ENCODE measurements at regions not wholly inside any gene's neighbourhood (a gene's known extent, or its start where the extent isn't known, plus 50 kb on each side); places are given as distances from the start of the nearest gene placed in this dataset.

DNA sequence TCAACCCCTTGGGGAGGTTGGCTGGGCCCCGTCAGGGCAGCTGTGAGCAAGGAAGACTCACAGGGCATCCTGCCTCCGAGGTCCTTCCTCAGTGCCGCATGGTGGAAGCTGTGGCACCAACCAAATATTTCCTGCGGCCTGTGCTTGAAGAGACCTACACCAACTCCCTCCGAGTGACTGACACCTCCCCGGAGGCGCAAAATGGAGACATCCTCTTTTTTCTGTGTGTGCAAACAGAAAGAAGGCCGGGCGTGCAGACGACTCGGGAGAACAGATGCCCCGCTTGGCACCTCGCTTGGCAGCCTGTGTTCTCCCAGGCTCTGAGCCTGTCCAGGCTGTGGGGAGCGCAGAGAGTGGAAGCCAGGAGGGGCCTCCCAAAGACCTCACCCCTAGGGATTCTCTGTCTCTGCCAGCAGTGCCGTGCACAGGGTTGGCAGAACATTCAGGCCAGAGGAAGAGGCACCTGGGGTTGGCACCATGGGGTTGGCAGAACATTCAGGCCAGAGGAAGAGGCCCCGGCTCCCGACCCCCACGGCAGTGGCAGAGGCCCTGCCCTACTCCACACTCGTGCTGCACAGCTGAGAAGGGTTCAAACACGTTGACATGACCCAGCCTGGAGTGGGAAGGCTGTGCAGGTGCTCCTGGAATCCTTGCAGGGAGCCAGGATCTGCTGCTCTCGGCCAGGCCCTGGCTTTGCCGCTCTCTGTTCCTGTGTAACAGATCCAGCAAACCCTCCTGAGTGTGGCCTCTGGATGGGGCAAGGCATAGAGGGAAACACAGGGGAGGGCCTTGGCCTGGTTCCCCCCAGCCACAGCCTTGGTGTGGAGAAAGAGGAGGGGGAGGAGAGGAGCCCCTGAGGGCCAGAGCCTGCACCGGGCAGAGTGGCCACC is 805.5 kb downstream of the BRD1 start:
- TF ChIP-seq, protein P1, sequence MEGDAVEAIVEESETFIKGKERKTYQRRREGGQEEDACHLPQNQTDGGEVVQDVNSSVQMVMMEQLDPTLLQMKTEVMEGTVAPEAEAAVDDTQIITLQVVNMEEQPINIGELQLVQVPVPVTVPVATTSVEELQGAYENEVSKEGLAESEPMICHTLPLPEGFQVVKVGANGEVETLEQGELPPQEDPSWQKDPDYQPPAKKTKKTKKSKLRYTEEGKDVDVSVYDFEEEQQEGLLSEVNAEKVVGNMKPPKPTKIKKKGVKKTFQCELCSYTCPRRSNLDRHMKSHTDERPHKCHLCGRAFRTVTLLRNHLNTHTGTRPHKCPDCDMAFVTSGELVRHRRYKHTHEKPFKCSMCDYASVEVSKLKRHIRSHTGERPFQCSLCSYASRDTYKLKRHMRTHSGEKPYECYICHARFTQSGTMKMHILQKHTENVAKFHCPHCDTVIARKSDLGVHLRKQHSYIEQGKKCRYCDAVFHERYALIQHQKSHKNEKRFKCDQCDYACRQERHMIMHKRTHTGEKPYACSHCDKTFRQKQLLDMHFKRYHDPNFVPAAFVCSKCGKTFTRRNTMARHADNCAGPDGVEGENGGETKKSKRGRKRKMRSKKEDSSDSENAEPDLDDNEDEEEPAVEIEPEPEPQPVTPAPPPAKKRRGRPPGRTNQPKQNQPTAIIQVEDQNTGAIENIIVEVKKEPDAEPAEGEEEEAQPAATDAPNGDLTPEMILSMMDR (IDR thresholded peaks at IDR 0.05): no peak
- no peak for TF ChIP-seq POLR2A (IDR thresholded peaks at IDR 0.05)
- H3K4me1 ChIP-seq: no peaks in the 10 kb centered on the region
- no peak for DNase-seq
- H3K36me3 ChIP-seq: no peaks in the 10 kb centered on the region
- H3K4me3 ChIP-seq: no peak overlapping the region
- intact Hi-C loops (cut with DNase I): no loop called here
- H3K27ac ChIP-seq: no peak overlapping the region
- H3K27me3 ChIP-seq: peaks cover 0 to 33% (median 0%) of the 10 kb centered on the region in 4 donors
- WGBS, 2 donors: 65 to 77% methylated on average over 12 to 13 of the region's 23 CpGs
- no peaks in the 10 kb centered on the region for H3K9me3 ChIP-seq

DNA sequence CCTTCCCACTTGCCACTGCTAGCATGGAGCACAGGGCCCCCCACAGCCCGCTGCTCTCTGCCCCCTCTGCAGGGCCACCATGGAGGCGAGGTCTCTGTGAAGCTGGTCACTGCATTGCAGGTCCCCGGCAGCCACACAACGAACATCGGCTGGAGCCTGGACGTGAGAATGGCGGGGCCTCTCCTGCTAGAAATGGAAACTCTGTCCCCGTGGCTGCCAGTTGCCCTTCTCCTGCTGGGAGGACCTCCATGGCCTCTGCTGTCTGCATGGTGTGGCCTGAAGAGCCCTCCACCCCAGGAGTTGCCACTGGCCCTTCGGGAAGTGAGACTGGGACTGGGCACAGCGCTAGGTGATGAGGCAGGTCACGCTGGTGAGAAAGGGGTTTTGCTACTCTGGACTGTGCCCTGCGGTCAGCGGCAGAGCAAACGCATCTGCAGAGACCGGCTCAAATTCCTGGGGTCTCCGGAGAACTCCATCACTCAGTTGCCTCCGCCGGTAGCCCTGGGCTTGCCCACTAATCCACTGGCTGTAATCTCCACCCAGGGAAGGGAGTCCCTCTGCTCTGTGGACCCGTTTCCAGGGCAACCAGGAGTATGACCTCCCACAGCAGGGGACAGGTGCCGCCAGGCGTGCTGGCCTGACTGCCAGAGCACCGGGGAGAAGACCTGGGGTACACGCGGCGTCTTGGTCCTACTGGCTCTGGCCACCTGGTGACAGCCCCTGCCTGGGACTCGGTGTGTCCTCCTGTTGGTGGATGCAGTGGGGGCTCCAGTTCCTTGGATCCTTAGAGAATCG is 806.3 kb downstream of the BRD1 start:
- TF ChIP-seq POLR2A (IDR thresholded peaks at IDR 0.05): no peak
- TF ChIP-seq, protein P1 (IDR thresholded peaks at IDR 0.05): no peak
- H3K27me3 ChIP-seq: peaks cover 0 to 30% (median 0%) of the 10 kb centered on the region in 4 donors
- WGBS, 2 donors: 82 to 88% methylated on average over 5 to 15 of the region's 27 CpGs

DNA sequence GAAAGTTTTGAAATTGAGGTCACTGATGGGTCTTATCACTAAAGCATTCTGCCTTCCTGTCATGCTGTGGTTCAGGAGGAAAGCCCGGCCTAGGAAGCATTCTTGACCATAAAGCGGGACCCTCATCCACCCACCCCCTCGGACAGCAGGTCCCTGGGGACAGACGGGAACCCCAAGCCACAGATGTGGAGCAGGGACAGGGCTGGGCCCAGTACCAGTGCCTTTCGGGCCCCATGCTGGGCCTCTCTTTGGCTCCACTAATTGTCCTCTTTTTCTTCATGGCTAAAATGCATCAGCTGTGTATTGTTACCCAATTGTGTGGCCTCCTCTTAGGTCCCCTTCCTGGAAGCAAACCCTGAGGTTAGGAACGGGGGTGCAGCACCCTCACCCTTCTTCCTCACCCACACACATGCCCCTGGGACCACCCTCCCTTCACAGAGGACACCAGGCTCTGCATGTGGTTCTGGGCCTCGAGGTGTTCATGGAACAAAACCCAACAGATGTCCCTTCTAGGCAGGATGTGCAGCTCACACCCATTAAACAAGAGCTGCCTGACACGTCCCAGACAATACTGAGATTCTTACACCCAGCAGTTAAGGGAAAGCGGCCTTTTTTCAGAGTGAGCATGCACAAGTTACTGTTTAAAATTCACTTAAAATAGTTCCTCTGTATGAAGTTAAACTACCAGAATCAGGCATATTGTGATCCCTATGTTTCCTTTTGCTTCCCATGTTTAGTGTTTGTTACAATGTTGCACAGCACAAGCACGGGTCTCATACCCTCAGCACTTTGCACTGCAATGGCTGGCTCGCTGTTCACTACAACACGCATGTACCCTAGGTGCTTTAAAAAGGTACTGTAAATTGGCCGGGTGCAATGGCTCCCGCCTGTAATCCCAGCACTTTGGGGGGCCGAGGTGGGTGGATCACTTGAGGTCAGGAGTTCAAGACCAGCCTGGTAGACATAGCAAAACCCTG is 807.6 kb downstream of the BRD1 start:
- 60 to 73% methylated on average over 11 to 15 of the region's 15 CpGs for WGBS, 2 donors
- H3K27ac ChIP-seq: no peak overlapping the region
- H3K4me3 ChIP-seq: no peak overlapping the region
- DNase-seq: no peak
- H3K36me3 ChIP-seq: no peaks in the 10 kb centered on the region
- no peaks in the 10 kb centered on the region for H3K9me3 ChIP-seq
- no peak for TF ChIP-seq POLR2A (IDR thresholded peaks at IDR 0.05)
- TF ChIP-seq, protein P1 (IDR thresholded peaks at IDR 0.05): no peak
- H3K4me1 ChIP-seq: no peaks in the 10 kb centered on the region
- intact Hi-C loops (cut with DNase I): loop anchor here (10.0 kb wide), 1 partner anchor 125 kb away; no protein-coding TSS in a partner anchor
- peaks cover 0 to 21% (median 0%) of the 10 kb centered on the region in 4 donors for H3K27me3 ChIP-seq

More for the DNA sequence above, 806.3 kb downstream of the BRD1 start:
- intact Hi-C loops (cut with DNase I): no loop called here
- DNase-seq: no peak
- Histone ChIP-seq H3K36me3 (no peaks in the 10 kb centered on the region), H3K9me3 (no peaks in the 10 kb centered on the region), H3K4me3 (no peak overlapping the region), H3K27ac (no peak overlapping the region), H3K4me1 (no peaks in the 10 kb centered on the region)

DNA sequence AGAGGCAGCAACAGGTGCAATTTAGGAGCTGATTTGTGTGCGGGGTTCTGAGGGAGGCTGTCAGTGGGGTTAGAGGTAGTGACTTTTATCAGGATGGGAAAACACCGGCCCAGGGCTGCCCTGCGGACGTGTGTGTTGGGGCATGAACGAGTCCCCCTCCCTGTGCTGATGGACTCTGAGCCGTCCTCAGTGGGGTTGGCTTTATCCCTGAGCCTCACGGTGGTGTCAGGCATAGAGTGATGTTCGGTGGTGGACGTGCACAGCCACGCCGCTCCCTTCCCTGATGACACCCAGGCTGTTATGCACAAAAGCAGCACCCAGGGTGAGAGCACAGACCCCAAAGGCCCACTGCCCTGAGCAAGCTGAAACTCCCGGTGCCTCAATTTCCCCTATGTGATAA is 809.1 kb downstream of the BRD1 start:
- intact Hi-C loops (cut with DNase I): loop anchor here (10.0 kb wide), 1 partner anchor 126 kb away; no protein-coding TSS in a partner anchor
- Histone ChIP-seq H3K27ac (no peak overlapping the region), H3K4me1 (no peaks in the 10 kb centered on the region), H3K36me3 (no peaks in the 10 kb centered on the region), H3K27me3 (peaks cover 0 to 9% (median 0%) of the 10 kb centered on the region in 4 donors), H3K4me3 (no peak overlapping the region), H3K9me3 (no peaks in the 10 kb centered on the region)
- no peak for DNase-seq
- 85% methylated on average over 8 of the region's 12 CpGs; no CpG with 5 or more reads in 1 of the 2 donors for WGBS, 2 donors
- TF ChIP-seq, protein P1 (IDR thresholded peaks at IDR 0.05): no peak
- TF ChIP-seq POLR2A (IDR thresholded peaks at IDR 0.05): no peak

Measured in esophagus squamous epithelium (tissue), 5 donors.